ENCODE measurements at regions not wholly inside any gene's neighbourhood (a gene's known extent, or its start where the extent isn't known, plus 50 kb on each side); places are given as distances from the start of the nearest gene placed in this dataset.

DNA sequence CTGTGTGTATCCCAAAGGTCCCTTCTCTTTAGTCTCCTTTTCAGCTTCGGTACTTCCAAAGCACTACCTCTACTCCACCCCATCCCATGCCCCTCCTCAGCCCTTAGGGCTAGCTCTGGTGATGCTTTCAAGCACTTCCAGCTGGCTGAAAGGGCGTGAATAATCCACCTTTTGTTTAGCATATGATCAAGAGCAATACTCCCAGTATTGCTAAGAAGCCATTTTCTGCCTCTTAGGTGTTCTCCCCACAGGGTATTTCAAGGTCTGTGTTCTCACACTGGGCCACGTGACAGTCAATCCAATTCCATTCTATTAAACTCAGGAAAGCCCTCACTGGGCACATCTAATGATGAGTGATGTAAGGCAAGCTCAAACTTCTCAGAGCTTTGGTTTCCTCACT, 298.5 kb upstream of the PROX1 start:
- H3K27me3 Mint-ChIP-seq (ENCODE audit: low read depth) = peaks cover 2% of the 10 kb centered on the region
- H3K27ac Mint-ChIP-seq (ENCODE audit: unreplicated experiment) = no peak overlapping the region
- TF ChIP-seq, protein P1, sequence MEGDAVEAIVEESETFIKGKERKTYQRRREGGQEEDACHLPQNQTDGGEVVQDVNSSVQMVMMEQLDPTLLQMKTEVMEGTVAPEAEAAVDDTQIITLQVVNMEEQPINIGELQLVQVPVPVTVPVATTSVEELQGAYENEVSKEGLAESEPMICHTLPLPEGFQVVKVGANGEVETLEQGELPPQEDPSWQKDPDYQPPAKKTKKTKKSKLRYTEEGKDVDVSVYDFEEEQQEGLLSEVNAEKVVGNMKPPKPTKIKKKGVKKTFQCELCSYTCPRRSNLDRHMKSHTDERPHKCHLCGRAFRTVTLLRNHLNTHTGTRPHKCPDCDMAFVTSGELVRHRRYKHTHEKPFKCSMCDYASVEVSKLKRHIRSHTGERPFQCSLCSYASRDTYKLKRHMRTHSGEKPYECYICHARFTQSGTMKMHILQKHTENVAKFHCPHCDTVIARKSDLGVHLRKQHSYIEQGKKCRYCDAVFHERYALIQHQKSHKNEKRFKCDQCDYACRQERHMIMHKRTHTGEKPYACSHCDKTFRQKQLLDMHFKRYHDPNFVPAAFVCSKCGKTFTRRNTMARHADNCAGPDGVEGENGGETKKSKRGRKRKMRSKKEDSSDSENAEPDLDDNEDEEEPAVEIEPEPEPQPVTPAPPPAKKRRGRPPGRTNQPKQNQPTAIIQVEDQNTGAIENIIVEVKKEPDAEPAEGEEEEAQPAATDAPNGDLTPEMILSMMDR (IDR thresholded peaks at IDR 0.05) = no peak
- H3K4me3 Mint-ChIP-seq (ENCODE audit: unreplicated experiment) = no peak overlapping the region
- no peaks in the 10 kb centered on the region for H3K4me1 Mint-ChIP-seq (ENCODE audit: low read depth)
- no peaks in the 10 kb centered on the region for H3K36me3 Mint-ChIP-seq (ENCODE audit: low read depth)
- DNase-seq (ENCODE audit: low spot score) = no peak
- H3K9me3 Mint-ChIP-seq (ENCODE audit: low read depth) = no peaks in the 10 kb centered on the region

DNA sequence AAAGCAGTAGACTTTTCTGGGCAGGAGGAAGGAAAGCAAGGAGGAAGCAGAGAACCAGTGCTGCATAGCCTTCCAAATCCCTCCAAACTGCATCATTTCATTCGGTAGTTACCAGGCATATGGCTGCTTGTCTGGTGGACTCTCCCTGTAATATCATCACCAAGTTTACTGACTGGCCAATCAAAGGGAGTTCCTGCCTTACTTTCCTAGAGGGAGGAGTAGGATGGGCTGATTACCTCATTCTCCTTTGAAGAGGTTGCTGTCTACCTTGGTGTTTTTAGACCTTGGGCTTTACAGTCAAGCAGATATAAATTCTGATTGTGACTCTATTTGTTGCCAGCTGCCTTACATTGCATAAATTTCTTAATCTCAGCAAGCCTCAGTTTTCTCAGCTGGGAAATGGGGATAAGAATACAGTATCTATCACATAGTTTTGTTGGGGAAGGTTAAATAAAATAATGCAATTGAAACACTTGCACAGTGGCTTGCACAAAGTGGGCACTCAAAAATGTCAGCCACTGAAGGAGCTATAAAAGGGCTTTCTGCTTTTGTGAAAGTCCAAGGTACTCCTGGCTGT, 297.3 kb upstream of the PROX1 start:
- Mint-ChIP-seq H3K4me3 (ENCODE audit: unreplicated experiment) (no peak overlapping the region), H3K4me1 (ENCODE audit: low read depth) (no peaks in the 10 kb centered on the region), H3K27ac (ENCODE audit: unreplicated experiment) (no peak overlapping the region), H3K27me3 (ENCODE audit: low read depth) (peaks cover 2% of the 10 kb centered on the region), H3K36me3 (ENCODE audit: low read depth) (no peaks in the 10 kb centered on the region), H3K9me3 (ENCODE audit: low read depth) (no peaks in the 10 kb centered on the region)
- TF ChIP-seq, protein P1 (IDR thresholded peaks at IDR 0.05) = no peak
- DNase-seq (ENCODE audit: low spot score) = no peak

DNA sequence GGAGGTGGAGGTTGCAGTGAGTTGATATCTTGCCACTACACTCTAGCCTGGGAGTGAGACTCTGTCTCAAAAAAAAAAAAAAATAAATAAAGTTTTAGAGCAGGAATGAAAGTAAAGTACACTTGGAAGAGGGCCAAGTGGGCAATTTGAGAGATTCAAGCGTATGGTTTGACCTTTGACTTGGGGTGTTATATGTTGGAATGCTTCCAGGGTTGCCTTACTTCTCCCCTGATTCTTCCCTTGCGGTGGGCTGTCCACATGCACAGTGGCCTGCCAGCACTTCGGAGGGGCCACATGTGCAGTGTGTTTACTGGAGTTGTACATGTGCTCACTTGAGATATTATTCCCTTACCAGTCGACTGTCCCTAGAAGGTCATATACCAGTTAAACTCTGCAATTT, 295.5 kb upstream of the PROX1 start:
- DNase-seq (ENCODE audit: low spot score) = no peak
- Mint-ChIP-seq H3K4me3 (ENCODE audit: unreplicated experiment) (no peak overlapping the region), H3K27ac (ENCODE audit: unreplicated experiment) (no peak overlapping the region), H3K9me3 (ENCODE audit: low read depth) (no peaks in the 10 kb centered on the region), H3K36me3 (ENCODE audit: low read depth) (no peaks in the 10 kb centered on the region), H3K27me3 (ENCODE audit: low read depth) (peaks cover 2% of the 10 kb centered on the region), H3K4me1 (ENCODE audit: low read depth) (no peaks in the 10 kb centered on the region)
- TF ChIP-seq, protein P1 (IDR thresholded peaks at IDR 0.05) = no peak

DNA sequence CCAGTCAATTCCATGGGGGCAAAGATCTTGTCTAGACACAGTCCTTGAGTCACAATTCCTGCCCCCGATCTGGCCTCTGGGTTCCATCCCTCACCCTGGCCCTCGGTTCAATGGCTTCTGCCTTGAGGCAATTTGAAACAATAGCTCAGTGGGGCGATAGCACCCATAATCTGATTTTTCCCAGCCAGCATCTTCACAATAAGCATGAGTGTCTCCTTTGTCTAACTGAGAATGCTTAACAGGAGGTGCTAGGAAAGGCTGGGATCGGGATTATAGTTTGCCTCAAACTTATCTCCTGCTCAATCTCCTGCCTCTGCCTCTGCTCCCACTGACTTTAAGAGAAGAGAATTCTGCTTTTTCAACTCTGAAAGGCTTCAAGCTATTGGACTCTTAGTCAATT, 293.9 kb upstream of the PROX1 start:
- Mint-ChIP-seq H3K36me3 (ENCODE audit: low read depth) (no peaks in the 10 kb centered on the region), H3K9me3 (ENCODE audit: low read depth) (no peaks in the 10 kb centered on the region), H3K4me1 (ENCODE audit: low read depth) (no peaks in the 10 kb centered on the region), H3K4me3 (ENCODE audit: unreplicated experiment) (no peak overlapping the region), H3K27ac (ENCODE audit: unreplicated experiment) (no peak overlapping the region), H3K27me3 (ENCODE audit: low read depth) (peaks cover 2% of the 10 kb centered on the region)
- TF ChIP-seq, protein P1 (IDR thresholded peaks at IDR 0.05) = no peak
- DNase-seq (ENCODE audit: low spot score) = no peak

DNA sequence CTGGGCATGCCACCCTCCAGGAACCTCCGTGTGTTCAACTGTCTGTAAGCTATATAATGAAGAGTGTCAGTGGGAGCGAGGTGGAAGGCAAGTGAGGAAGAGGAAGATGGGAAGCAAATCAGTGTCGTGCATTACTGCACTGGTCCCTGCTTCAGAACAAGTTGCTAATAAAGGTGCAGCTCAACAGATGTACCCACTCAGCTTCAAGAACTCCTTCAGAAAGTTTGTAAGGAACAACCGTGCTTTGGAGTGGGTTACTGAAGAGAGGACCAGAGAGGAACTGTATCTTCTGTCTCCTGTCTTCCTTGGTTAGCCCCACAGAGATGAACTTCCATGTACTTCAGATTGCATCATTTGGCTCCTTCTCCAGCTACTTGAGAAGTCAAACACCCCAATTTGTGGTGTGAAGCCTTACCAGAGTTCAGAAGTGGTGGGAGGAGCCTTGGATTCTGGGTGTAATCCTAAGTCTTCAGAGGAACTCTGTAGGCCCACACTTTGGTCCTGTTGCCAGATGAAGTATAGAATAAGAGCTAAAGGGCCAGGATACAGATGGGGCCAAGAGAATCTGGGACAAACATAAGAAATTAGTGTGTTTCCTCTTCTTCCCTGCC, 290.5 kb upstream of the PROX1 start:
- DNase-seq (ENCODE audit: low spot score) = no peak
- Mint-ChIP-seq H3K4me1 (ENCODE audit: low read depth) (no peaks in the 10 kb centered on the region), H3K4me3 (ENCODE audit: unreplicated experiment) (no peak overlapping the region), H3K27ac (ENCODE audit: unreplicated experiment) (no peak overlapping the region), H3K9me3 (ENCODE audit: low read depth) (peaks cover 14% of the 10 kb centered on the region), H3K27me3 (ENCODE audit: low read depth) (peaks cover 6% of the 10 kb centered on the region), H3K36me3 (ENCODE audit: low read depth) (no peaks in the 10 kb centered on the region)
- TF ChIP-seq, protein P1 (IDR thresholded peaks at IDR 0.05) = no peak
